Mucosa of rectum (tissue), 2 donors: ENCODE measurements at regions not wholly inside any gene's neighbourhood (a gene's known extent, or its start where the extent isn't known, plus 50 kb on each side); places are given as distances from the start of the nearest gene placed in this dataset.

Experiments
- H3K27ac ChIP-seq, 2 donors: one replicate each; pipeline ENCODE4 v1.7.0; 2013; ENCODE audit warnings: inconsistent platforms in 2 of 2, low read depth in 2 of 2, low read length in 2 of 2
- H3K27me3 ChIP-seq, 2 donors: one replicate each; pipeline ENCODE4 v1.7.0; 2013; ENCODE audit warnings: low read length in 2 of 2; ENCODE audit not compliant: control insufficient read depth in 2 of 2, insufficient read depth in 2 of 2
- H3K36me3 ChIP-seq, 2 donors: one replicate each; pipeline ENCODE4 v1.7.0; 2013; ENCODE audit warnings: low read length in 2 of 2; ENCODE audit not compliant: control insufficient read depth in 2 of 2, insufficient read depth in 2 of 2
- H3K4me1 ChIP-seq, 2 donors: one replicate each; pipeline ENCODE4 v1.7.0; 2013; ENCODE audit warnings: low read length in 2 of 2, mild to moderate bottlenecking in 1 of 2; ENCODE audit not compliant: control insufficient read depth in 2 of 2, insufficient read depth in 2 of 2
- H3K4me3 ChIP-seq, 2 donors: one replicate each; pipeline ENCODE4 v1.7.0; 2013; ENCODE audit warnings: low read length in 2 of 2
- H3K9ac ChIP-seq, 2 donors: one replicate each; pipeline ENCODE4 v1.7.0; 2013; ENCODE audit warnings: low read length in 2 of 2, low read depth in 1 of 2, mild to moderate bottlenecking in 1 of 2
- H3K9me3 ChIP-seq, 2 donors: one replicate each; pipeline ENCODE4 v1.7.0; 2013; ENCODE audit warnings: low read length in 2 of 2; ENCODE audit not compliant: control insufficient read depth in 2 of 2
- donor health status: healthy.
- donor health status: Normal muscosa, but diverticular disease.

GRCh38 chr1:104991702-104992101 lies 1242.0 kb downstream of the AMY1C start:
- H3K36me3 ChIP-seq, result no peaks in the 10 kb centered on the region
- no peaks in the 10 kb centered on the region for H3K4me1 ChIP-seq
- H3K27me3 ChIP-seq, result no peaks in the 10 kb centered on the region
- H3K9ac ChIP-seq, result no peak overlapping the region
- H3K9me3 ChIP-seq, result no peaks in the 10 kb centered on the region
- no peak overlapping the region for H3K4me3 ChIP-seq
- no peak overlapping the region for H3K27ac ChIP-seq

DNA sequence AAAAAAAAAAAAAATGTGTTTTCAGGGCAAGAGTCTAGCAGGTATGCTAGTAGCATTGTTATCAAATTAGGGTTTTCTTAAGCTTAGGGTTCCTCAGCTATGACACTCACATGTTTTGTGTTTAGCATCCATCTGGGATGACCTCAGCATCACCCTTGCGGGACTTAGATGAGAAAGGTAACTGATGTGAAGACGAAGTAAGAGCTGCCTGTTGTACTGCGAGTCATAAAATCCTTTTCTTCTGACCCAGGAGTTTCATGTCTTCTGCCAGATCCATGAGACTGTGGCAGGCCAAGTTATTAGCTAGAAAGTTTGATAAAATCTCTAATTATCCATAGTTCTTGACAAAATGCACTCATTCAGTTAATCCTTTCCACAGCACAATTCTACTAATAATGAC lies 1251.1 kb downstream of the AMY1C start:
- H3K4me1 ChIP-seq, result no peaks in the 10 kb centered on the region
- no peak overlapping the region for H3K4me3 ChIP-seq
- no peaks in the 10 kb centered on the region for H3K36me3 ChIP-seq
- no peak overlapping the region for H3K9ac ChIP-seq
- H3K27ac ChIP-seq, result no peak overlapping the region
- no peaks in the 10 kb centered on the region for H3K27me3 ChIP-seq
- peaks cover 0 to 2% of the 10 kb centered on the region in 2 donors for H3K9me3 ChIP-seq

DNA sequence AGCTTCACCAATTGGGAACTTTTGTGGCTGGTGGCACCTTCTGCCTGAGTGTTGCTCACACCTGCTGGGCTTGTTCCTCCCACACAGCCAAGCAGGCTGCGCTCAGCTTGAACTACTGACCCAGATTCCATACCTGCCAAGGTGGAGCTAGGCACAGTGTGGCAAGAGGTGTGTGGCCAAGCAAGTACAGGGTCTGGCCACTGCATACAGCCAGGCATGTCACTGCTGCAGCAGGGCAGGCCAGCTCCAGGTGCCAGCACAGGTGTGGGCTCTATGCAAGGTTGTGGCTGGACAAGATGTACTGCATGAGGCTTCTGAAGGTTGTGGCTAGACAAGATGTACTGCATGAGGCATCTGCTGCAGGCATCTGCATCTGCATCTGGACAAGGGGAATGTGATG lies 1254.8 kb downstream of the AMY1C start:
- Histone ChIP-seq H3K9me3 (peaks cover 0 to 2% of the 10 kb centered on the region in 2 donors), H3K27ac (no peak overlapping the region), H3K27me3 (no peaks in the 10 kb centered on the region), H3K4me1 (no peaks in the 10 kb centered on the region), H3K36me3 (no peaks in the 10 kb centered on the region), H3K9ac (no peak overlapping the region), H3K4me3 (no peak overlapping the region)

DNA sequence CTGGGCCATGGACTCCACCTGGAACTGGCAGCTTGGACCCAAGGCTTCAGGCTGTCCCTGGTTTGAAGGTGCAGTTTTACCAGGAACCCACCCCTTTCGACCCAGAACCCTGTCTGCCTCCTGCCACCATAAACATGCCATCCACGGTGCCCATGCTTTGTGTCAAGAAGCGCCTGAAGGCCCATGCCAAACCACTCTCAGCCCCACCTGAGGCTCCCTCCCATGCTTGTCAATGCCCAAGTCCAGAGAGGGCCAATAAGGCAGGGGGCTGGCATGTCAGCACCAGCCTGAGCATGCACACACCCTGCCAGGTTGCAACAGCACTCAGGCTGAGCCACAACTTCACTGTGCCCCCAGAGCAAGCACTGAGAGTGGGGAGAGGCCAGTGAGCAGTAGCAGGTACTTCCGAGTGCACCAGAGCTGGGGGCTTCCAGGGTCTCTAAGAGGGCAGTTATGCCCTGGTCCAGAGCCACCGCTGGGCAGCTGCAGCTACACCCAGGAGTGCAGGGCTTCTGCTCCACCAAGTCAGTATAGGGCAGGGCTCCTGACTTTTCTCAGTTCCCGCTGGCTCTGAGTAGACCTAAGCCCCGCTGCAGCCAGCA lies 1256.0 kb downstream of the AMY1C start:
- H3K9me3 ChIP-seq, result peaks cover 0 to 2% of the 10 kb centered on the region in 2 donors
- no peak overlapping the region for H3K4me3 ChIP-seq
- no peaks in the 10 kb centered on the region for H3K36me3 ChIP-seq
- no peak overlapping the region for H3K27ac ChIP-seq
- no peak overlapping the region for H3K9ac ChIP-seq
- H3K4me1 ChIP-seq, result no peaks in the 10 kb centered on the region
- no peaks in the 10 kb centered on the region for H3K27me3 ChIP-seq

DNA sequence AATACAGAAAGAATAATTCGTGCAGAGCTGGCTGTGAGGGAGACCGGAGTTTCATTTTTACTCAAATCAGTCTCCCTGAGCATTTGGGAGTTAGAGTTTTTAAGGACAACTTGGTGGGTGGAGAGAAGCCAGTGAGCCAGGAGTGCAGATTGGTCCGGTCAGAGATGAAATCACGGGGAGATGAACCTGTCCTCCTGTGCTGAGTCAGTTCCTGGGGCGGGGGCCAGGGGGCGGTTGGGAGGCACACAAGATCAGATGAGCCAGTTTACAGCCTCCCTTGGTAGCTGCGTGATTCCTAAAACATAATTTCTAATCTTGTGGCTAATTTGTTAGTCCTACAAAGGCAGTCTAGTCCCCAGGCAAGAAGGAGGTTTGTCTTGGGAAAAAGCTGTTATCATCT lies 1267.9 kb downstream of the AMY1C start:
- no peak overlapping the region for H3K9ac ChIP-seq
- no peaks in the 10 kb centered on the region for H3K27me3 ChIP-seq
- no peaks in the 10 kb centered on the region for H3K4me1 ChIP-seq
- no peaks in the 10 kb centered on the region for H3K9me3 ChIP-seq
- no peak overlapping the region for H3K27ac ChIP-seq
- H3K36me3 ChIP-seq, result no peaks in the 10 kb centered on the region
- H3K4me3 ChIP-seq, result no peak overlapping the region

- Histone ChIP-seq H3K4me1 (no peaks in the 10 kb centered on the region), H3K9ac (no peak overlapping the region), H3K27me3 (no peaks in the 10 kb centered on the region)
Observed at GRCh38 chr1:105023719-105024118, 1274.0 kb downstream of the AMY1C start.

GRCh38 chr1:105027838-105028471 lies 1278.3 kb downstream of the AMY1C start:
- H3K9ac ChIP-seq, result no peak overlapping the region
- H3K27ac ChIP-seq, result no peak overlapping the region
- H3K36me3 ChIP-seq, result no peaks in the 10 kb centered on the region
- no peaks in the 10 kb centered on the region for H3K27me3 ChIP-seq
- H3K9me3 ChIP-seq, result no peaks in the 10 kb centered on the region
- no peaks in the 10 kb centered on the region for H3K4me1 ChIP-seq
- no peak overlapping the region for H3K4me3 ChIP-seq

More at GRCh38 chr1:105023719-105024118, 1274.0 kb downstream of the AMY1C start:
- Histone ChIP-seq H3K36me3 (no peaks in the 10 kb centered on the region), H3K27ac (no peak overlapping the region), H3K4me3 (no peak overlapping the region), H3K9me3 (no peaks in the 10 kb centered on the region)

DNA sequence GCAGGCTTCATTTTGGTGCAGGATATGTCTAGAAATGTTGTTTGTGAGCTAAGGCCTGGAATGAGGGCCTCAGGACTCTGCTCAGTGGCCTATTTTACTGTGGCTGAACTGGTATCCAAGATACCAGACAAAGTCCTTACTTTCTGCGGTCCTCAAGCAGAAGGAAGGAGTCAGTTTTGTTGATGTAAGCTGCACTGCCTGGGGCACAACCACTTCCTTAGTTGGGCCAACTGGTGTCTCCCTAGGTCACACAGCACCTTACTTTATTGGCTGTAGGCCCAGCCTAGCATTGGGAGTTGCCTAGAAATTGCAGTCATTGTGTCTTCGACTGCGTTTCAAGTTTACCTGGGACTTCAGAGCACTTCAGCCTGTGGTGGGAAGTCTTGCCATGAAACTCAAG lies 1322.7 kb downstream of the AMY1C start:
- Histone ChIP-seq H3K9ac (no peak overlapping the region), H3K27me3 (no peaks in the 10 kb centered on the region), H3K36me3 (no peaks in the 10 kb centered on the region), H3K27ac (no peak overlapping the region), H3K4me1 (no peaks in the 10 kb centered on the region), H3K4me3 (no peak overlapping the region), H3K9me3 (peaks cover 0 to 2% of the 10 kb centered on the region in 2 donors)

GRCh38 chr1:105072850-105073249 lies 1323.2 kb downstream of the AMY1C start:
- no peaks in the 10 kb centered on the region for H3K9me3 ChIP-seq
- H3K9ac ChIP-seq, result no peak overlapping the region
- no peaks in the 10 kb centered on the region for H3K4me1 ChIP-seq
- no peaks in the 10 kb centered on the region for H3K27me3 ChIP-seq
- no peak overlapping the region for H3K27ac ChIP-seq
- H3K4me3 ChIP-seq, result no peak overlapping the region
- H3K36me3 ChIP-seq, result no peaks in the 10 kb centered on the region

DNA sequence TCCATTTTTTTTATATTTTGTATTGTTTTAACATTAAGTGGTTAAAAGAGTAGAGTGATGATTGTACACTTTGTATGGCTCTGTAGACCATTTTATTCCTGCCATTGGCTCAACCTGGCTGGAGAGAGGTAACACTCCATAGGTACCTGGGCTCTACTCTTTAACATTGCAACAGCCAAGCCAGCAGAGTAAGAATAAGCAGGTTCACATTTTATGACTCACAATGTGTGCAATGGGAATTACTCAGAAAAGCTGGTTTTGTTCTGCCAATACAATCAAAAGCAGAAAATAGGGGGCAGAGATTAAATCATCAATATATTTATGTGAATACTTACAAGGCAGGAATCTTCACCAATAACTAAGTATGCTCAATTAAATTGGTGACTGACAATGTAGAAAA lies 1324.0 kb downstream of the AMY1C start:
- H3K9me3 ChIP-seq, result no peaks in the 10 kb centered on the region
- no peak overlapping the region for H3K9ac ChIP-seq
- no peaks in the 10 kb centered on the region for H3K4me1 ChIP-seq
- H3K27ac ChIP-seq, result no peak overlapping the region
- no peaks in the 10 kb centered on the region for H3K36me3 ChIP-seq
- no peak overlapping the region for H3K4me3 ChIP-seq
- H3K27me3 ChIP-seq, result no peaks in the 10 kb centered on the region
